Amniotic epithelial cell (primary cell): ENCODE measurements at regions not wholly inside any gene's neighbourhood (a gene's known extent, or its start where the extent isn't known, plus 50 kb on each side); places are given as distances from the start of the nearest gene placed in this dataset.
"Not testable (repeated sequence)": the region's sequence is repeated elsewhere in the genome, so short reads cannot be mapped to it uniquely, and the experiment has no call there.

Experiments
- DNase-seq: peaks from one replicate; pipeline ENCODE4 v3.0.0-alpha.2; 2010; ENCODE audit warnings: low read depth

DNA sequence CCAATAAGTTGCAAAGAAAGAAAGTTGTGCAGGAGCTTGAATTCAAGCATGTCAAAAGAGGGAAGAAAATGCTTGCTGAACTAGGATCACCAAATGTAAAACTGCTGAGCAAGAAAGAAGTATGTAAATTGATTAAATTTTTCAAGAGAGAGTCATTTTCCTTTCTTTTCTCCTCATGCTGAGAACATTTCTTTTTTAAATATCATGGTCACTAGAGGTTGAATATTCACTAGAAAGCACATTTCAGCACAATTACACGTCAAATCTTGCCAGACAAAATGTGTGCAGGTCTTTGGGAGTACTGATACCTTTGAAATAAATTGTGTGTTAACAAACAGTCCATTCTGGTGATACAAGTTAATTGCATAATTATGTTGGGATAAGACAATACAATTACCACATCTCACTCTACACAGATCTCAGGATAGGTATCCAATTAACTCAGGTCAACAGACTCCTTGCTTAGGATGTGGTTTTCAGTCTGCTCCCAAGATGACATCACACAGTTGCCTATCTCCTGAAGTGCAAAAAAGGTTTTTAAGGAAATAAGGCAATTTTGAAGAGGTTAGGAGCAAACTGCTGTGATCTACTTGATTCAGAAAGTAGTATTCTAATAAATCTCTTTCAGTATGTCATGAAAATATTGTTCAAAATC is 862.2 kb downstream of the RPS29 start:
- peak; percentile 49 for DNase-seq

DNA sequence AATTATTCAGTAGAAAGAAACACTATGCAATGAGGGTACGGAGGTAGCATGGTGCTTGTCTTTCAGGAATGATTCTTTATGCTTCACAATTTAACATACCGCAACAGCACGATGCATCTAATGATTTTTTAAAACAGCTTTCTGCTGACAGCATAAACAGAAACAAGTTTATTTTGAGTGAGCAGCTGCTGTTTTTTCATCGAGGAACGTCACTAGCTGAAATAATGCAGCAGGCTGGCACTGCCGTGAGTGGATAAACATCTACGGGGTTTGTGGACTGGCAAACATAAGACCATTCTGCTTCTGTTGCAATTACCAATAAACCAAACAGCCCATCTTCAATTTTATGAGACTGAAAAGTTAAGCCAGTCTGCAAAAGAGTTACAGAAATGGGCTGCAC is 871.8 kb downstream of the RPS29 start:
- no peak for DNase-seq

- DNase-seq, result no peak
These were observed 876.0 kb downstream of the RPS29 start for GRCh38 chr14:48710133-48710532.

- peak; percentile 7 for DNase-seq
These were observed 876.8 kb downstream of the RPS29 start for GRCh38 chr14:48709277-48709785.

GRCh38 chr14:48704639-48705038 is 881.5 kb downstream of the RPS29 start:
- no peak for DNase-seq

- peak; percentile 48 for DNase-seq
These were observed 882.3 kb downstream of the RPS29 start for GRCh38 chr14:48703728-48704467.

- DNase-seq, result not testable (repeated sequence)
These were observed 888.8 kb downstream of the RPS29 start for GRCh38 chr14:48697362-48697761.

DNA sequence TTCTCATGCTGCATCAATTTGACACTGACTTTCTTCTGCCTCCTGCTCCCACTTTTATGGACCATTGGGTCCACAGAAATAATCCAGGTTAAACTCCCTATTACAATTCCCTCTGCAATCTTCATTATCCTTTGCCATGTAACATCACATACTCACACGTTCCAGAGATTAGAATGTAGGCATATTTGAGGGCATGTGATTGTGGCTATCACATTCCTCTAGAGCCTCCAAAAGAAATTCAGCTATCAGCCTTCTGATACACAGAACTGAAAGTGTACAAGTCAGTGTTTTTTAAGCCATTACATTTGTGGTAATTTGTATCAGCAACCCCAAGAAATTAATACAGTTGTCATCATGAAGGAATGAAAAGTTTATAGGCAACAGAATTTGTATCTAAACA is 892.4 kb downstream of the RPS29 start:
- DNase-seq, result peak; percentile 22

DNA sequence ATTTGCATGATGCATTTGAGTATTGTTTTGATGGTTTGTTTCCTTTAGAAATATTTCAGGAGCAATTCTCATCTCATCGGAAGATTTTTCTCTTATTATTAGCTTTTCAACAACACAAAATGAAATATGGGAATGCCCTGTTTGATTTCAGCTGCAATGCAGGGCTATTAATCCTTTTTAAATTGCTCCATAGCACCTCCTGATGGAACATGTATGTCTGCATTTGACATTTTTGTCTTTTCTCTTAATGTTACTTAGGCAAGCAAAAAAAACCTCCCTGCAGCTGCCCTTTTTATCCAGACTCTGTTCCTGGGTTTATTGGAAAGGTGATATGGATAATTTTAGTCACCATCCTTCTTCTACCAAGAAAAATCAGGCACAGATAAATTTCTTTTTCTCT is 895.8 kb downstream of the RPS29 start:
- DNase-seq, result no peak

DNA sequence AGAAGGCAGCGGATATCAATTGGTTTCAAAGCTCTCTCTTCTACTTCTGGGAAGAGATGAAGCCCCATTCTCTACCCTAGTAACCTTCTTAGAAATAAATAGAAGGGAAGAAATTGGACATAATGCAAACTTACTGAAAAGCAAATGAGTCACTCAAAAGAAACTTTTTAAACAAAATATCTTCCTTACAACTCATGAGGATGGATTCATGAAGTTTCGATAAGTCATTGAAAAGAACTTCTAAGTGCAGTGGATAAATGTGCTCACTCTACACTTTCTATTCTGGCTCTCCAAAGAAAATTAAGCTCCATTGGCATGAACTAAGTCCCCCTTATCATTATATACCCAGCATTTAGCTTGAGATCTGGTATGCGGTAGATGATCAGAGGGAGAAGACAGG is 899.5 kb downstream of the RPS29 start:
- no peak for DNase-seq

GRCh38 chr14:48672506-48672905 is 913.7 kb downstream of the RPS29 start:
- no peak for DNase-seq

- DNase-seq, result no peak
These were observed 915.2 kb downstream of the RPS29 start for GRCh38 chr14:48670939-48671338.

- DNase-seq, result peak; percentile 46
These were observed 920.9 kb downstream of the RPS29 start for GRCh38 chr14:48665077-48665784.

- no peak for DNase-seq
These were observed 942.9 kb downstream of the RPS29 start for GRCh38 chr14:48643241-48643640.

- no peak for DNase-seq
These were observed 953.5 kb upstream of the MDGA2 start for GRCh38 chr14:48628870-48629269.

- DNase-seq, result no peak
These were observed 947.6 kb upstream of the MDGA2 start for GRCh38 chr14:48622980-48623379.

DNA sequence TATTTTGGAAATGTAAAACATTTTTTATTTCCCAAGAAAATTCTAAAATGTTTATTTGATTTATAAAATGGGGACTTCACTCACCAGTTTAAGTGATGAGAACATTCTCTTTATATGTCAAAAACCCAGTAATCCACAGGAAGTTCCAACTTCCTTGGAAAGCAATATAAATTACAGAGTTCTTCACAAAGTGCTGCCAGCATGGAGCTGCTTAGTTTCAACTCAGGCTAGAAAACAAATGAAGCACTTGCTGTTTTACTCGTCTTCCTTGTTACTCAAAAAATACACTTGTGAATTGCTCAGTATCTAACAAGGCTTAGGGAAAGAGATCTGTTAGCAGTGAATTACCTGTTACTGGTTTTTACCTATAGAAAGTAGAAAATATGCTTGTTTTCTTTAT is 942.7 kb upstream of the MDGA2 start:
- no peak for DNase-seq

- DNase-seq, result no peak
These were observed 941.5 kb upstream of the MDGA2 start for GRCh38 chr14:48616931-48617330.

- no peak for DNase-seq
These were observed 940.2 kb upstream of the MDGA2 start for GRCh38 chr14:48615618-48616017.

GRCh38 chr14:48614003-48614402 is 938.6 kb upstream of the MDGA2 start:
- DNase-seq, result no peak

- not testable (repeated sequence) for DNase-seq
These were observed 931.6 kb upstream of the MDGA2 start for GRCh38 chr14:48606960-48607359.

DNA sequence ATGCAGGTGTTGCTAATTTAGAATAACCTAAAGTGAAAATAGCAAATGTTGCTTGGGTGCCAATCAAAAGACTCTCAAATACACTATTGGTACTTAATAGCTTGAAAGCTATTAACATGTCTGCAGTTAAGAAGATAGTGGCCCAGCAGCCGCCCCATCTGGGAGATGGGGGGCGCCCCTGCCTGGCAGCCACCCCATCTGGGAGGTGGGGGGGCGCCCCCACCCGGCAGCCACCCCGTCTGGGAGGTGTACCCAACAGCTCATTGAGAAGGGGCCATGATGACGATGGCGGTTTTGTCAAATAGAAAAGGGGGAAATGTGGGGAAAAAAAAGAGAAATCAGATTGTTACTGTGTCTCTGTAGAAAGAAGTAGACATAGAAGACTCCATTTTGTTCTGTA is 923.1 kb upstream of the MDGA2 start:
- no peak for DNase-seq

- DNase-seq, result no peak
These were observed 910.7 kb upstream of the MDGA2 start for GRCh38 chr14:48586099-48586498.
